CD4-positive, CD25-positive, alpha-beta regulatory T cell (primary cell): ENCODE measurements at regions not wholly inside any gene's neighbourhood (a gene's known extent, or its start where the extent isn't known, plus 50 kb on each side); places are given as distances from the start of the nearest gene placed in this dataset.
"Not testable (repeated sequence)": the region's sequence is repeated elsewhere in the genome, so short reads cannot be mapped to it uniquely, and the experiment has no call there.

Experiments used
- ATAC-seq, 2 donors: fragments of 150-1000 bp; cut with Tn5 transposase; one replicate each; pipeline ENCODE4 v1.10.0; 2021; ENCODE audit warnings: low read depth in 2 of 2, moderate number of reproducible peaks in 2 of 2, moderate library complexity in 1 of 2
- DNase-seq, 3 donors: peaks; one replicate each; pipeline versions ENCODE4 v3.0.0 to v3.0.0-alpha.2; 2012 to 2022; ENCODE audit warnings: mixed read lengths in 1 of 3
- H3K27ac ChIP-seq: one replicate; pipeline ENCODE4 v1.7.0; 2013; ENCODE audit warnings: mild to moderate bottlenecking, low read length; ENCODE audit not compliant: insufficient read depth, poor library complexity, severe bottlenecking
- H3K27me3 ChIP-seq: one replicate; pipeline ENCODE4 v1.7.0; 2013; ENCODE audit warnings: low read length; ENCODE audit not compliant: control insufficient read depth, insufficient read depth
- H3K36me3 ChIP-seq: one replicate; pipeline ENCODE4 v1.7.0; 2013; ENCODE audit warnings: mild to moderate bottlenecking, low read length, moderate library complexity; ENCODE audit not compliant: control insufficient read depth, insufficient read depth
- H3K4me1 ChIP-seq: 2 replicates; pipeline ENCODE4 v1.7.0; 2013; ENCODE audit warnings: mild to moderate bottlenecking, low read length; ENCODE audit not compliant: insufficient read depth, control insufficient read depth, poor library complexity, severe bottlenecking
- H3K4me3 ChIP-seq: one replicate; pipeline ENCODE4 v1.7.0; 2013; ENCODE audit warnings: low read depth, mild to moderate bottlenecking, low read length, moderate library complexity
- H3K9me3 ChIP-seq, 2 experiments: 1 replicate in 1 of 2; 2 replicates in 1 of 2; pipeline ENCODE4 v1.7.0; 2013; ENCODE audit warnings: low read length in 2 of 2, mild to moderate bottlenecking in 1 of 2, moderate library complexity in 1 of 2; ENCODE audit not compliant: control insufficient read depth in 2 of 2
- H3K27ac Mint-ChIP-seq, 3 donors: one replicate each; pipeline ENCODE4 v1.8.0; 2020 to 2022; ENCODE audit warnings: mild to moderate bottlenecking in 3 of 3, mixed read lengths in 3 of 3, moderate library complexity in 2 of 3
- H3K27me3 Mint-ChIP-seq: one replicate; pipeline ENCODE4 v1.8.0; 2022; ENCODE audit warnings: mild to moderate bottlenecking, mixed read lengths
- H3K36me3 Mint-ChIP-seq: one replicate; pipeline ENCODE4 v1.8.0; 2020; ENCODE audit warnings: mixed read lengths
- H3K4me1 Mint-ChIP-seq, 4 donors: one replicate each; pipeline ENCODE4 v1.8.0; 2020 to 2022; ENCODE audit warnings: mixed read lengths in 4 of 4, mild to moderate bottlenecking in 1 of 4
- H3K4me3 Mint-ChIP-seq, 4 donors: one replicate each; pipeline ENCODE4 v1.8.0; 2020 to 2022; ENCODE audit warnings: mild to moderate bottlenecking in 4 of 4, mixed read lengths in 4 of 4, moderate library complexity in 3 of 4
- H3K9me3 Mint-ChIP-seq, 7 donors: one replicate each; pipeline ENCODE4 v1.8.0; 2020 to 2022; ENCODE audit warnings: mixed read lengths in 7 of 7, mild to moderate bottlenecking in 3 of 7, moderate library complexity in 2 of 7

GRCh38 chr4:11821772-11822430 lies 393.2 kb upstream of the HS3ST1 start:
- ATAC-seq: no peak
- Mint-ChIP-seq H3K4me3 (no peak overlapping the region), H3K27me3 (no peaks in the 10 kb centered on the region), H3K27ac (no peak overlapping the region), H3K4me1 (no peaks in the 10 kb centered on the region), H3K36me3 (no peaks in the 10 kb centered on the region), H3K9me3 (peaks cover 3 to 9% (median 5%) of the 10 kb centered on the region in 7 donors)
- H3K27ac ChIP-seq: no peak overlapping the region
- H3K4me3 ChIP-seq: no peak overlapping the region
- no peaks in the 10 kb centered on the region for H3K9me3 ChIP-seq
- H3K27me3 ChIP-seq: no peaks in the 10 kb centered on the region
- DNase-seq: no peak
- H3K36me3 ChIP-seq: no peaks in the 10 kb centered on the region
- no peaks in the 10 kb centered on the region for H3K4me1 ChIP-seq

GRCh38 chr4:11817088-11817487 lies 388.4 kb upstream of the HS3ST1 start:
- H3K27ac Mint-ChIP-seq: no peak overlapping the region
- peaks cover 0 to 5% (median 2%) of the 10 kb centered on the region in 7 donors for H3K9me3 Mint-ChIP-seq
- H3K4me1 Mint-ChIP-seq: no peaks in the 10 kb centered on the region
- Histone ChIP-seq H3K4me1 (no peaks in the 10 kb centered on the region), H3K27ac (no peak overlapping the region), H3K36me3 (no peaks in the 10 kb centered on the region), H3K4me3 (no peak overlapping the region), H3K27me3 (no peaks in the 10 kb centered on the region), H3K9me3 (no peaks in the 10 kb centered on the region)
- H3K36me3 Mint-ChIP-seq: no peaks in the 10 kb centered on the region
- H3K27me3 Mint-ChIP-seq: no peaks in the 10 kb centered on the region
- no peak overlapping the region for H3K4me3 Mint-ChIP-seq
- no peak for ATAC-seq
- DNase-seq: no peak

- peaks cover 0 to 3% (median 1%) of the 10 kb centered on the region in 7 donors for H3K9me3 Mint-ChIP-seq
Measured at GRCh38 chr4:11814758-11815157, 386.1 kb upstream of the HS3ST1 start.

GRCh38 chr4:11813951-11814446 lies 385.3 kb upstream of the HS3ST1 start:
- Histone ChIP-seq H3K4me1 (no peaks in the 10 kb centered on the region), H3K9me3 (no peaks in the 10 kb centered on the region), H3K27me3 (no peaks in the 10 kb centered on the region), H3K36me3 (no peaks in the 10 kb centered on the region), H3K4me3 (no peak overlapping the region), H3K27ac (no peak overlapping the region)
- Mint-ChIP-seq H3K36me3 (no peaks in the 10 kb centered on the region), H3K4me1 (no peaks in the 10 kb centered on the region), H3K4me3 (no peak overlapping the region), H3K27ac (no peak overlapping the region), H3K9me3 (peaks cover 0 to 1% (median under 1%) of the 10 kb centered on the region in 7 donors), H3K27me3 (no peaks in the 10 kb centered on the region)
- no peak for ATAC-seq
- DNase-seq: no peak

More at GRCh38 chr4:11814758-11815157, 386.1 kb upstream of the HS3ST1 start:
- Histone ChIP-seq H3K9me3 (no peaks in the 10 kb centered on the region), H3K27ac (no peak overlapping the region), H3K27me3 (no peaks in the 10 kb centered on the region), H3K4me3 (no peak overlapping the region), H3K36me3 (no peaks in the 10 kb centered on the region), H3K4me1 (no peaks in the 10 kb centered on the region)
- no peak overlapping the region for H3K27ac Mint-ChIP-seq
- no peaks in the 10 kb centered on the region for H3K27me3 Mint-ChIP-seq
- ATAC-seq: no peak
- no peak overlapping the region for H3K4me3 Mint-ChIP-seq
- DNase-seq: no peak
- H3K4me1 Mint-ChIP-seq: no peaks in the 10 kb centered on the region
- H3K36me3 Mint-ChIP-seq: no peaks in the 10 kb centered on the region

GRCh38 chr4:11811521-11811920 lies 382.8 kb upstream of the HS3ST1 start:
- not testable (repeated sequence) for ATAC-seq, H3K27me3 Mint-ChIP-seq, H3K36me3 Mint-ChIP-seq, H3K4me1 ChIP-seq, H3K4me3 ChIP-seq, H3K9me3 Mint-ChIP-seq, H3K9me3 ChIP-seq, H3K27me3 ChIP-seq, H3K4me3 Mint-ChIP-seq, DNase-seq, H3K27ac ChIP-seq, H3K4me1 Mint-ChIP-seq, H3K36me3 ChIP-seq, H3K27ac Mint-ChIP-seq

GRCh38 chr4:11805842-11806241 lies 377.1 kb upstream of the HS3ST1 start:
- H3K4me3 Mint-ChIP-seq: no peak overlapping the region

GRCh38 chr4:11801466-11802446 lies 373.1 kb upstream of the HS3ST1 start:
- no peaks in the 10 kb centered on the region for H3K9me3 ChIP-seq
- DNase-seq (no peak), ATAC-seq (no peak)
- H3K27me3 Mint-ChIP-seq: no peaks in the 10 kb centered on the region
- no peak overlapping the region for H3K27ac Mint-ChIP-seq
- H3K4me1 Mint-ChIP-seq: no peaks in the 10 kb centered on the region
- no peaks in the 10 kb centered on the region for H3K36me3 ChIP-seq
- H3K27ac ChIP-seq: no peak overlapping the region
- no peaks in the 10 kb centered on the region for H3K27me3 ChIP-seq
- H3K9me3 Mint-ChIP-seq: no peaks in the 10 kb centered on the region
- no peak overlapping the region for H3K4me3 Mint-ChIP-seq
- no peak overlapping the region for H3K4me3 ChIP-seq
- no peaks in the 10 kb centered on the region for H3K4me1 ChIP-seq
- no peaks in the 10 kb centered on the region for H3K36me3 Mint-ChIP-seq

More at GRCh38 chr4:11805842-11806241, 377.1 kb upstream of the HS3ST1 start:
- H3K4me1 Mint-ChIP-seq: no peaks in the 10 kb centered on the region
- H3K4me1 ChIP-seq: no peaks in the 10 kb centered on the region
- no peak overlapping the region for H3K27ac Mint-ChIP-seq
- no peaks in the 10 kb centered on the region for H3K27me3 Mint-ChIP-seq
- no peaks in the 10 kb centered on the region for H3K9me3 ChIP-seq
- peak in 1 of 3 donors; percentile 2 for DNase-seq
- H3K36me3 Mint-ChIP-seq: no peaks in the 10 kb centered on the region
- H3K27me3 ChIP-seq: no peaks in the 10 kb centered on the region
- ATAC-seq: no peak
- H3K4me3 ChIP-seq: no peak overlapping the region
- no peaks in the 10 kb centered on the region for H3K36me3 ChIP-seq
- H3K9me3 Mint-ChIP-seq: no peaks in the 10 kb centered on the region
- H3K27ac ChIP-seq: no peak overlapping the region
